ENCODE measurements at regions not wholly inside any gene's neighbourhood (a gene's known extent, or its start where the extent isn't known, plus 50 kb on each side); places are given as distances from the start of the nearest gene placed in this dataset.

DNA sequence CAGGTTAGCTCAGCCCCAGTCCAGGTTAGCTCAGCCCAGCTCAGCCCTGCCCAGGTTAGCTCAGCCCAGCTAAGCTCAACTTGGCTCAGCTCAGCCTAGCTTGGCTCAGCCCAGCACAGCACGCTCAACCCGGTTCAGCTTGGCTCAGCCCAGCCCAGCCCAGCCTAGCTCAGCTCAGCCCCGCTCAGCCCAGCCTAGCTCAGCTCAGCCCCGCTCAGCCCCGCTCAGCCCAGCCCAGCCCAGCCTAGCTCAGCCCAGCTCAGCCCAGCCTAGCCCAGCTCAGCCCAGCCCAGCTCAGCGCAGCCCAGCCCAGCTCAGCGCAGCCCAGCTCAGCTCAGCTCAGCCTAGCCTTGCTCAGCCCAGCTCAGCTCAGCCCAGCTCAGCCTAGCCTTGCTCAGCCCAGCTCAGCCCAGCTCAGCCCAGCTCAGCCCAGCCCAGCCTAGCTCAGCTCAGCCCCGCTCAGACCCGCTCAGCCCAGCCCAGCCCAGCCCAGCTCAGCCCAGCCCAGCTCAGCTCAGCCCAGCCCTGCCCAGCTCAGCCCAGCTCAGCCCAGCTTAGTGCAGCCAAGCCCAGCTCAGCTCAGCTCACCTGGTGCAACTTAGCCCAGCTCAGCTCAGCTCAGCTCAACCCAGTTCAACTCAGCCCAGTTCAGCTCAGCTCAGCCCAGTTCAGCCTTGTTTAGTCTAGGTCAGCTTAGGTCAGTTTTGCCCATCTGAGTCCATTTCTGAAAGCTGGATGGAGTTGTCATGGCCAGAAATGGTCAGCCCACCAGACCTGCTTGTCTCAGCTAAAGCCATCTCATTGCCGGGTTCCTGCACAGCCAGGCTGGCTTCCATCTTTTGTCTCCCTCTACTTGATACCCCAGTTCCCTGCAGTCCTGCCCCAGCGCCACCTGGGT is 333.6 kb downstream of the TMEM121 start:
- H3K27ac ChIP-seq = no peak overlapping the region
- H3K9me3 ChIP-seq (ENCODE audit: low read depth, low read length) = no peaks in the 10 kb centered on the region
- no peak for DNase-seq (ENCODE audit: low read depth, low spot score)
- no peak overlapping the region for H3K4me3 ChIP-seq
- no peak overlapping the region for H3K9ac ChIP-seq (ENCODE audit: insufficient read length)
- no peak for TF ChIP-seq POLR2AphosphoS5 (IDR thresholded peaks at IDR 0.05; ENCODE audit: borderline replicate concordance, low read depth, low read length)
- no peaks in the 10 kb centered on the region for H3K36me3 ChIP-seq (ENCODE audit: insufficient read depth, low read length)

DNA sequence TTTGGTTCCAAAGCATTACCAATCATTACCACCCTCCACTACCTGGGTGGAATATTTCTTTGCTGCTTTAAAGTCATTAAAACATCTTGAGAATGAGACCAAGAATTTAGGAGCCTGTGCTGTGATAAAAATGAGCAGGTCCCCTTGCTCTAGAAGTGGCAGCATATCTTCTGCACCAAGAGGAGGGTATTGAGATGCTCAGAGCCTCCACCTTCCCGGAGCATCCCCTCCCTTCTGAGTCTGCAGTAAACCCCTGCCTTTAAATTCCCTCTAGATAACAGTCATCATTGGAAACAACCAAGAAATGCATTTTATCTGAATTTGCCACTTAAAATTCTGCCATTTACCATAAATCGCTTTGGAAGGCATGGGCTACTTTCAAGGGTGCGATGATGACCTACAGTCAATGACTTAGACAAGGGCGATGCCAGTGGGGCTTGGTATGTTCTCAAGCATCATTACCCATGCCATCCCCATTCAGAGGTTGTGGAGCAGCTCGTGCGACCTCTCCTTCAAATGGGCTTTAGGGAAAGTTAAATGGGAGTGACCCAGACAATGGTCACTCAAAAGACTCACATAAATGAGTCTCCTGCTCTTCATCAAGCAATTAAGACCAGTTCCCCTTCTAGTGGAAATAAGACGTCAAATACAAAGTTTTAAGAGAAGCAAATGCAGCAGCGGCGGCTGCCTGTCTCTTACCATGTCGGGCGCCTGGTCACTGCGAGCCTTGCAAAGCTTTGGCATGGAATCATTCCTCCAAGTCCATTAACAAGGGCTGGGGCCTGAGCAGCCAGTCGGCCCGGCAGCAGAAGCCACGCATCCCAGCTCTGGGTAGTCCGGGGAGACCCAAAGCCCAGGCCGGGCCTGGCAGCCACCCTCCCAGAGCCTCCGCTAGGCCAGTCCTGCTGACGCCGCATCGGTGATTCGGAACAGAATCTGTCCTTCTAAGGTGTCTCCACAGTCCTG is 334.5 kb downstream of the TMEM121 start:
- no peak overlapping the region for H3K9ac ChIP-seq (ENCODE audit: insufficient read length)
- H3K4me3 ChIP-seq = no peak overlapping the region
- no peak overlapping the region for H3K27ac ChIP-seq
- no peaks in the 10 kb centered on the region for H3K36me3 ChIP-seq (ENCODE audit: insufficient read depth, low read length)
- DNase-seq (ENCODE audit: low read depth, low spot score) = no peak
- H3K9me3 ChIP-seq (ENCODE audit: low read depth, low read length) = no peaks in the 10 kb centered on the region
- TF ChIP-seq FOXP2 (optimal IDR thresholded peaks at IDR 0.05; ENCODE audit: control extremely low read depth, extremely low read length, insufficient read depth) = no peak
- TF ChIP-seq EZH2 (IDR thresholded peaks at IDR 0.05) = no peak
- no peak for TF ChIP-seq POLR2AphosphoS5 (IDR thresholded peaks at IDR 0.05; ENCODE audit: borderline replicate concordance, low read depth, low read length)

DNA sequence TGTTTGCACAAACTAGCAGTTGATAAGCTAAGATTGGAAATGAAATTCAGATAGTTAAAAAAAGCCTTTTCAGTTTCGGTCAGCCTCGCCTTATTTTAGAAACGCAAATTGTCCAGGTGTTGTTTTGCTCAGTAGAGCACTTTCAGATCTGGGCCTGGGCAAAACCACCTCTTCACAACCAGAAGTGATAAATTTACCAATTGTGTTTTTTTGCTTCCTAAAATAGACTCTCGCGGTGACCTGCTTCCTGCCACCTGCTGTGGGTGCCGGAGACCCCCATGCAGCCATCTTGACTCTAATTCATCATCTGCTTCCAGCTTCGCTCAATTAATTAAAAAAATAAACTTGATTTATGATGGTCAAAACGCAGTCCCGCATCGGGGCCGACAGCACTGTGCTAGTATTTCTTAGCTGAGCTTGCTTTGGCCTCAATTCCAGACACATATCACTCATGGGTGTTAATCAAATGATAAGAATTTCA is 335.6 kb downstream of the TMEM121 start:
- H3K4me3 ChIP-seq = no peak overlapping the region
- no peak for DNase-seq (ENCODE audit: low read depth, low spot score)
- H3K9ac ChIP-seq (ENCODE audit: insufficient read length) = no peak overlapping the region
- H3K27ac ChIP-seq = no peak overlapping the region
- H3K36me3 ChIP-seq (ENCODE audit: insufficient read depth, low read length) = no peaks in the 10 kb centered on the region
- no peaks in the 10 kb centered on the region for H3K9me3 ChIP-seq (ENCODE audit: low read depth, low read length)
- TF ChIP-seq POLR2AphosphoS5 (IDR thresholded peaks at IDR 0.05; ENCODE audit: borderline replicate concordance, low read depth, low read length) (no peak), FOXP2 (optimal IDR thresholded peaks at IDR 0.05; ENCODE audit: control extremely low read depth, extremely low read length, insufficient read depth) (no peak), EZH2 (IDR thresholded peaks at IDR 0.05) (no peak)

DNA sequence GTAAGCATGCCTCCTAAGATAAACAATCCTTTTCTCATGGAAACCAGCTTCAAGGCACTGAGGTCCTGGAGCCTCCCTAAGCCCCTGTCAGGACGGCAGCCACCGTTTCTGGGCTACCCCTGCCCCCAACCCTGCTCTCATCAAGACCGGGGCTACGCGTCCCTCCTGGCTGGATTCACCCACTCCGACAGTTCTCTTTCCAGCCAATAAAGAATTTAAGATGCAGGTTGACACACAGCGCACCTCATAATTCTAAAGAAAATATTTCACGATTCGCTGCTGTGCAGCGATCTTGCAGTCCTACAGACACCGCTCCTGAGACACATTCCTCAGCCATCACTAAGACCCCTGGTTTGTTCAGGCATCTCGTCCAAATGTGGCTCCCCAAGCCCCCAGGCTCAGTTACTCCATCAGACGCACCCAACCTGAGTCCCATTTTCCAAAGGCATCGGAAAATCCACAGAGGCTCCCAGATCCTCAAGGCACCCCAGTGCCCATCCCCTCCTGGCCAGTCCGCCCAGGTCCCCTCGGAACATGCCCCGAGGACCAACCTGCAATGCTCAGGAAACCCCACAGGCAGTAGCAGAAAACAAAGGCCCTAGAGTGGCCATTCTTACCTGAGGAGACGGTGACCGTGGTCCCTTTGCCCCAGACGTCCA is 336.3 kb downstream of the TMEM121 start:
- no peak for DNase-seq (ENCODE audit: low read depth, low spot score)
- H3K9me3 ChIP-seq (ENCODE audit: low read depth, low read length) = no peaks in the 10 kb centered on the region
- H3K27ac ChIP-seq = no peak overlapping the region
- no peak overlapping the region for H3K4me3 ChIP-seq
- TF ChIP-seq EZH2 (IDR thresholded peaks at IDR 0.05) = no peak
- no peak for TF ChIP-seq FOXP2 (optimal IDR thresholded peaks at IDR 0.05; ENCODE audit: control extremely low read depth, extremely low read length, insufficient read depth)
- TF ChIP-seq POLR2AphosphoS5 (IDR thresholded peaks at IDR 0.05; ENCODE audit: borderline replicate concordance, low read depth, low read length) = no peak
- no peaks in the 10 kb centered on the region for H3K36me3 ChIP-seq (ENCODE audit: insufficient read depth, low read length)
- no peak overlapping the region for H3K9ac ChIP-seq (ENCODE audit: insufficient read length)

DNA sequence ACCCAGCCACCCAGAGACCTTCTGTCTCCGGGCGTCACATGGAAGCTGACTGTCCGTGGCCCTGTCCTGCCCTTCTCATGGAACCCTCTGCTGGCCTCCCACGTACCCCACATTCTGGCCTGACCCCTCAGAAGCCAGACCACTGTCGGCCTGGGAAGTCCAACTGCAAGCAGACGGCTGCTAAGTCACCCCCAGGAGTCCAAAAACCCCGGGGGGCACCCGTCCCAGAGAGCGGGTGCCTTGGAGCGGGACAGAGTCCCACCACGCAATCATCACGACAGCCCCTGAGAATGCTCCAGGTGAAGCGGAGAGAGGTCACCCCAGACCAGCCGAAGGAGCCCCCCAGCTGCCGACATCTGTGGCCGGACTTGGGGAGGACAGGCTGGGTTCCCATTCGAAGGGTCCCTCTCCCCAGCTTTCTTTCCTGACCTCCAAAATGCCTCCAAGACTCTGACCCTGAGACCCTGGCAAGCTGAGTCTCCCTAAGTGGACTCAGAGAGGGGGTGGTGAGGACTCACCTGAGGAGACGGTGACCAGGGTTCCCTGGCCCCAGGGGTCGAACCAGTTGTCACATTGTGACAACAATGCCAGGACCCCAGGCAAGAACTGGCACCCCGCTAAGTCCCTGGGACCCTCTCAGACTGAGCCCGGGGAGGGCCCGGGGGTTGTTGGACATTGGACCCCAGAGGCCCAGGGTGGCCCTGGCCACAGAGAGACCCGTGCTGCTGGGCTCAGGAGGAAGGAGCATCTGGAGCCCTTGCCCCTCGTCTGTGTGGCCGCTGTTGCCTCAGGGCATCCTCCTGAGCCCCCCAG is 337.1 kb downstream of the TMEM121 start:
- DNase-seq (ENCODE audit: low read depth, low spot score) = no peak
- no peak overlapping the region for H3K27ac ChIP-seq
- no peak overlapping the region for H3K4me3 ChIP-seq
- TF ChIP-seq POLR2AphosphoS5 (IDR thresholded peaks at IDR 0.05; ENCODE audit: borderline replicate concordance, low read depth, low read length) (no peak), FOXP2 (optimal IDR thresholded peaks at IDR 0.05; ENCODE audit: control extremely low read depth, extremely low read length, insufficient read depth) (no peak), EZH2 (IDR thresholded peaks at IDR 0.05) (no peak)
- H3K36me3 ChIP-seq (ENCODE audit: insufficient read depth, low read length) = no peaks in the 10 kb centered on the region
- H3K9ac ChIP-seq (ENCODE audit: insufficient read length) = no peak overlapping the region
- H3K9me3 ChIP-seq (ENCODE audit: low read depth, low read length) = no peaks in the 10 kb centered on the region

DNA sequence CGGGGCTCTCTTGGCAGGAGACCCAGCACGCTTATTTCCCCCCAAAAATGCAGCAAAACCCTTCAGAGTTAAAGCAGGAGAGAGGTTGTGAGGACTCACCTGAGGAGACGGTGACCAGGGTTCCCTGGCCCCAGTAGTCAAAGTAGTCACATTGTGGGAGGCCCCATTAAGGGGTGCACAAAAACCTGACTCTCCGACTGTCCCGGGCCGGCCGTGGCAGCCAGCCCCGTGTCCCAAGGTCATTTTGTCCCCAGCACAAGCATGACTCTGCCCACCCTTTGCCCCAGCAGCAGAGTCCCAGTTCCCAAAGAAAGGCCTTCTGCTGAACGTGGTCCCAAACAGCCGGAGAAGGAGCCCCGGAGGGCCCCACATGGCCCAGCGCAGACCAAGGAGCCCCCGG is 337.7 kb downstream of the TMEM121 start:
- no peak overlapping the region for H3K4me3 ChIP-seq
- DNase-seq (ENCODE audit: low read depth, low spot score) = no peak
- no peaks in the 10 kb centered on the region for H3K9me3 ChIP-seq (ENCODE audit: low read depth, low read length)
- no peaks in the 10 kb centered on the region for H3K36me3 ChIP-seq (ENCODE audit: insufficient read depth, low read length)
- H3K27ac ChIP-seq = no peak overlapping the region
- H3K9ac ChIP-seq (ENCODE audit: insufficient read length) = no peak overlapping the region
- TF ChIP-seq POLR2AphosphoS5 (IDR thresholded peaks at IDR 0.05; ENCODE audit: borderline replicate concordance, low read depth, low read length) = no peak
- no peak for TF ChIP-seq FOXP2 (optimal IDR thresholded peaks at IDR 0.05; ENCODE audit: control extremely low read depth, extremely low read length, insufficient read depth)
- no peak for TF ChIP-seq EZH2 (IDR thresholded peaks at IDR 0.05)

DNA sequence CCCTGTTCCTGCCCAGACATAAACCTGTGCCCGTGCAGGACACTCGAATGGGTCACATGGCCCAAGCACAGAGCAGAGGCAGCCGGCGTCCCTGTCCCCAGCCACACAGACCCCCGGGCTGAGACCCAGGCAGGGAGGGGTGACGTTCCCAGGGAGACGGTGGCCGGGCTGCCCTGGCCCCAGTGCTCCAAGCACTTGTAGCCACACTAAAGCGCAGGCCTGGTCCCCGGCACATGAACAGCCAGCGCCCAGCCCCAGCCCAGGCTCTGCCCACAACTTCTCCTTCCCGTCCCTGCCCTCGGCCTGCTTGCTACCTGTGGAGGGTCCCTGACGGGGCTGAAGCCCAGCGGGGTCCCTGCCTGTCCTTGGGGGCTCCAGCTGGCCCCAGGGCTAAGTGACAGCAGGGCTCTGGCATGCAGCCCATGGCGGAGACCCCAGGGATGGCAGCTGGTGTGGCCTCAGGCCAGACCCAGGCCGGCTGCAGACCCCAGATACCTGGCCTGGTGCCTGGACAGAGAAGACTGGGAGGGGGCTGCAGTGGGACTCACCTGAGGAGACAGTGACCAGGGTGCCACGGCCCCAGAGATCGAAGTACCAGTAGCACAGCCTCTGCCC is 338.4 kb downstream of the TMEM121 start:
- H3K27ac ChIP-seq = no peak overlapping the region

More for the DNA sequence above, 338.4 kb downstream of the TMEM121 start:
- Histone ChIP-seq H3K9ac (ENCODE audit: insufficient read length) (no peak overlapping the region), H3K4me3 (no peak overlapping the region), H3K9me3 (ENCODE audit: low read depth, low read length) (no peaks in the 10 kb centered on the region), H3K36me3 (ENCODE audit: insufficient read depth, low read length) (no peaks in the 10 kb centered on the region)
- TF ChIP-seq POLR2AphosphoS5 (IDR thresholded peaks at IDR 0.05; ENCODE audit: borderline replicate concordance, low read depth, low read length) (no peak), FOXP2 (optimal IDR thresholded peaks at IDR 0.05; ENCODE audit: control extremely low read depth, extremely low read length, insufficient read depth) (no peak), EZH2 (IDR thresholded peaks at IDR 0.05) (no peak)
- no peak for DNase-seq (ENCODE audit: low read depth, low spot score)

All from SK-N-MC (cell line).